Esophagus squamous epithelium (tissue), 5 donors: ENCODE measurements at regions not wholly inside any gene's neighbourhood (a gene's known extent, or its start where the extent isn't known, plus 50 kb on each side); places are given as distances from the start of the nearest gene placed in this dataset.

ENCODE experiments used
- DNase-seq: peaks from one replicate; lab custom pipeline; 2025; lab: John Stamatoyannopoulos, UW
- H3K27ac ChIP-seq, 4 donors: fragments of 200-600 bp; sonication (generic); one replicate each; pipeline ENCODE4 v1.5.1; 2016 to 2019; ENCODE audit warnings: mild to moderate bottlenecking in 1 of 4
- H3K27me3 ChIP-seq, 4 donors: fragments of 200-600 bp; sonication (generic); 1 replicate in 3 of 4; 2 replicates in 1 of 4; pipeline versions ENCODE4 v1.5.1 to v1.6.0; 2017 to 2021; ENCODE audit warnings: antibody characterized with exemption in 1 of 4
- H3K36me3 ChIP-seq, 3 donors: fragments of 200-600 bp; sonication (generic); one replicate each; pipeline ENCODE4 v1.5.1; 2016 to 2019
- H3K4me1 ChIP-seq, 3 donors: fragments of 200-600 bp; sonication (generic); one replicate each; pipeline ENCODE4 v1.5.1; 2017 to 2019
- H3K4me3 ChIP-seq, 4 donors: fragments of 200-600 bp; sonication (generic); 1 replicate in 3 of 4; 2 replicates in 1 of 4; pipeline ENCODE4 v1.5.1; 2016 to 2019; ENCODE audit warnings: mild to moderate bottlenecking in 2 of 4, moderate library complexity in 1 of 4
- H3K9me3 ChIP-seq, 3 donors: fragments of 200-600 bp; sonication (generic); one replicate each; pipeline ENCODE4 v1.5.1; 2016 to 2019
- CTCF ChIP-seq, 6 experiments: fragments of 450-650 bp in 4 of 6; fragments of 200-600 bp in 2 of 6; sonication (generic) in 2 of 6; IDR thresholded peaks; one replicate each; pipeline ENCODE4 v1.5.1; 2016 to 2019; ENCODE audit warnings: antibody characterized with exemption in 6 of 6, mild to moderate bottlenecking in 4 of 6, moderate library complexity in 4 of 6
- POLR2A ChIP-seq, 4 donors: fragments of 450-650 bp; IDR thresholded peaks; one replicate each; pipeline ENCODE4 v1.6.1; 2017; ENCODE audit warnings: antibody characterized with exemption in 4 of 4, mild to moderate bottlenecking in 4 of 4, moderate library complexity in 3 of 4
- WGBS, 2 donors: methylation state at CpG; one replicate each; pipeline ENCODE4 v1.1.5; 2018; 5-methylcytosine and 5-hydroxymethylcytosine counted together
- intact Hi-C: fragments of 100-400 bp; cut with DNase I; formaldehyde crosslinking; loops from one replicate; pipeline ENCODE4 v1.15.0; 2022
- donor health status: DM: yes; HTN: yes; CAD: no.

- Histone ChIP-seq H3K27me3 (no peaks in the 10 kb centered on the region), H3K27ac (peak overlapping the region in 3 of 4 donors; percentile 58 to 81 (median 71)), H3K4me1 (peaks cover 0 to 85% (median 0%) of the 10 kb centered on the region in 3 donors), H3K4me3 (no peak overlapping the region), H3K36me3 (no peaks in the 10 kb centered on the region), H3K9me3 (peaks cover 0 to 39% (median 13%) of the 10 kb centered on the region in 3 donors)
- no peak for TF ChIP-seq CTCF (IDR thresholded peaks at IDR 0.05)
- TF ChIP-seq POLR2A (IDR thresholded peaks at IDR 0.05) = no peak
- WGBS, 2 donors = 77 to 85% methylated on average over 8 of the region's 8 CpGs
- no peak for DNase-seq
- intact Hi-C loops = no loop called here
Observed at GRCh38 chr6:39997101-39997635, 62.9 kb upstream of the MOCS1 start.

- no peak for DNase-seq
- Histone ChIP-seq H3K9me3 (peaks cover 0 to 47% (median 13%) of the 10 kb centered on the region in 3 donors), H3K27me3 (no peaks in the 10 kb centered on the region), H3K4me3 (no peak overlapping the region), H3K36me3 (no peaks in the 10 kb centered on the region), H3K27ac (peak overlapping the region in 3 of 4 donors; percentile 58 to 81 (median 71)), H3K4me1 (peaks cover 0 to 72% (median 0%) of the 10 kb centered on the region in 3 donors)
- TF ChIP-seq POLR2A (IDR thresholded peaks at IDR 0.05) (no peak), CTCF (IDR thresholded peaks at IDR 0.05) (no peak)
- WGBS, 2 donors = 69 to 74% methylated on average over 2 to 4 of the region's 4 CpGs
- intact Hi-C loops = no loop called here
Observed at GRCh38 chr6:39995633-39996032, 61.4 kb upstream of the MOCS1 start.

DNA sequence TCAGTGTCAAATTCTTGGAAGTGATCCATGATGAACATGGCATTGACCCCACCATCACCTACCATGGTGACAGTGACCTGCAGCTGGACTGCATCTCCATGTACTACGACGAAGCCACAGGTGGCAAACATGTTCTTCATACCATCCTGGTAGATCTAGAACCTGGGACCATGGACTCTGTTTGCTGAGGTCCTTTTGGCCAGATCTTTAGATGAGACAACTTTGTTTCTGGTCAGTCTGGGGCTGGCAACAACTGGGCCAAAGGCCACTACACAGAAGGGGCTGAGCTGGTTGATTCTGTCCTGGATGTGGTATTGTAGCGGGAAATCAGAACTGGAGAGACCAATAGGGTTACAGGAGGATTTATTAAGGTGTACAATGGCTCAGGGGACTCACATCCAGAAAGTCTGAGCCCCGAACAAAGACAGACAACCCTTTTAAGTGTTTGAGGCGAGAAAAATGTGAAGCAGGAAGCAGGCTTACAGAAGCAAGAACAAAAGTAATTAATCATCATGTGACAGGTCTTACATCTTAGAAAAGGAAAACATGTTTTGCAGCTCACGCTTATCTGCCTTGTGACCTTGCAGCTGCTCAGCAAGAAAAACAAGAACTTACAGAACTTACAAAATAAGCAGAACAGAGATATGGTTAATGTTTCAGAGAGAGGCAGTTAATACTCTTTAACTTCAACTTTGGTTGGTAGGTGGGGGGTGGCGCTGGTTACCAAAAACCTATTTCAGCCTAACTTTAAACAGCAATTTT lies 58.8 kb upstream of the MOCS1 start:
- H3K27me3 ChIP-seq = no peaks in the 10 kb centered on the region
- no peak for TF ChIP-seq POLR2A (IDR thresholded peaks at IDR 0.05)
- TF ChIP-seq CTCF (IDR thresholded peaks at IDR 0.05) = no peak
- H3K36me3 ChIP-seq = no peaks in the 10 kb centered on the region
- peaks cover 0 to 31% (median 13%) of the 10 kb centered on the region in 3 donors for H3K9me3 ChIP-seq
- H3K27ac ChIP-seq = peak overlapping the region; percentile 52 to 70 (median 60)
- H3K4me3 ChIP-seq = no peak overlapping the region
- 52 to 56% methylated on average over 7 of the region's 7 CpGs for WGBS, 2 donors
- no peak for DNase-seq
- intact Hi-C loops = no loop called here
- peaks cover 0 to 49% (median 0%) of the 10 kb centered on the region in 3 donors for H3K4me1 ChIP-seq
